Fibroblast of the aortic adventitia (primary cell): ENCODE measurements at regions not wholly inside any gene's neighbourhood (a gene's known extent, or its start where the extent isn't known, plus 50 kb on each side); places are given as distances from the start of the nearest gene placed in this dataset.

Experiments
- DNase-seq: peaks from one replicate; pipeline ENCODE4 v3.0.0-alpha.2; 2010; ENCODE audit warnings: low read depth
- H3K4me3 ChIP-seq: 2 replicates; pipeline ENCODE4 v1.5.1; 2011; ENCODE audit warnings: low read depth, mild to moderate bottlenecking, control low read depth, low read length, moderate library complexity
- CTCF ChIP-seq: IDR thresholded peaks from 2 replicates; pipeline ENCODE4 v1.5.1; 2011; ENCODE audit warnings: mild to moderate bottlenecking, low read length, control low read depth, inconsistent platforms; ENCODE audit not compliant: insufficient read depth

- no peak overlapping the region for H3K4me3 ChIP-seq
- no peak for TF ChIP-seq CTCF
- DNase-seq: no peak
Measured at GRCh38 chr1:207971331-207972219, 60.6 kb upstream of the CD34 start.

DNA sequence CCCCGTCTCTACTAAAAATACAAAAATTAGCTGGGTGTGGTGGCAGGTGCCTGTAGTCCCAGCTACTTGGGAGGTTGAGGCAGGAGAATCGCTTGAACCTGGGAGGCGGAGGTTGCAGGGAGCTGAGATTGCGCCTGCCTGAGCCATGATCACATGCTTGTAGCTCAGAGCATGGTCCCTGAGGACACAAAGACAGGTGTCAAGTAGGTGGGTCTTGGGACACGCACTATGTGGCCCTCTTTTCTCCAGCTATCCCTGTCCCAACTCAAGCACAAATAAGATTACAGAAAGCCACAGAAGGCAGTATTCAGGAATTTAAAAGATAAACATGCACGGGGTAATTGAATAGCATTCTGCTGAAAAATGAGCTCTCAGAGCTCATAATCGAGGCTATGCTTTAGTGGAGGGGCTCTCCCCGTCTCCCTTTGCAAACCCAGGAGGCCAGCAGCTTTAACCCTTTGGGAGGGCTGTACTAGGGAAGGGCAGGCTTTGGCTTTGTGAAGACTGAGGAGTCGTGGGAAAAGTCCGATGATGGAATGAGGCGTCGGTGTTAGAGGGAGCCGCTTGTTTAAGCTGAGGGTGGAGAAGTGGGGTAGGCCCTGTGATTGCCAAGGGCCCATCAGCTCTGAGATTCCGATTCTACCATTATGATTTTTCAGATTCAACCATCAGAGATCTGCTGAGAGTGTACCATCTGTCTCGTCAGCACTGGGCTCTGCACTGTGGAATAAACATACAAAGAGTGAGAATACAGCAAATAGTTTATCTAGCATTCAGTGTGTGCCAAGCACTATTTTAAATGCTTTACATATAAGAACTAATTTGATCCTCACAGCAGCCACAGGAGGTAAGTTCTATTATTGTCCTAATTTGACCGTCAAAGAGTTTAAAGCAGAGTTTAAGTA, 59.7 kb upstream of the CD34 start:
- no peak for TF ChIP-seq CTCF
- DNase-seq: no peak
- H3K4me3 ChIP-seq: no peak overlapping the region

- TF ChIP-seq CTCF: no peak
- H3K4me3 ChIP-seq: no peak overlapping the region
- no peak for DNase-seq
Measured at GRCh38 chr1:207969528-207969927, 58.6 kb upstream of the CD34 start.

DNA sequence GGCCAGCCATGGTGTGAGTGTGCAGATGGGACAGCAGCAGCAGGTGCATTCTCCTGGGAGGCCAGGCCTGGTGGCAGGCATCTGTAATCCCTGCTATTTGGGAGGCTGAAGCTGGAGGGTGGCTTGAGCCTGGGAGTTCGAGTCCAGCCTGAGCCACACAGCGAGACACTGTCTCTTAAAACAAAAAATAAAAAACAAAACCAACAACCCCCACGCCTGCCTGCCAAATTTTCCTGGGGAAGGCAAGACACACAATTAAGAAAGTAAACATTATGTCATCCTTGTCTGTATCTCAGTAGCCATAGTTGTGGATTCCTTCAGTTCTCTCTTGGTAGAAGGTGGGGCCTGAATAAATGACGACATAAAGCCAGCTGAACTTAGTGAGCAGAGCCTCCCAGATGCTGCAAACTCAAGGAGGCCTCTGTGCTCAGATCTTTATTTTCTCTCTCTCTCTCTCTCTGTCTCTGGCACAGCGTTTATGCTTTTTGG, 57.6 kb upstream of the CD34 start:
- TF ChIP-seq CTCF: no peak
- no peak overlapping the region for H3K4me3 ChIP-seq
- DNase-seq: peak; percentile 30

DNA sequence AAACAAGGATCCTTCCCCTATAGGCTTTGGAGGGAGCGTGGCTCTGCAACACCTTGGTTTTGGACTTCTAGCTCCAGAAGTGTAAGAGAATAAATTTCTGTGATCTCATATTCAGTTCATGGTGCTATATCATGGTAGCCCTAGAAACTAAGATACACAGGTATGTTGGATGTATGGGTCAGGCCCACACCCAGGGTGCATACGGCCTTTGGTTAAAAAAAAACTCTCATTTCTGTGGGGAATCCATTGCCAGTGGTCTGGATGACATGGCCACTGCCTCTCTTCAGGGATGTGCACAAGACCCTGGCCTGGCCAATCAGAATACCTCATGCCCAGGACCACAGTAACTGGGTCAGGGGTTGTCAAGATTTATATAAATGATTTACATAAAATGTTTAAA, 56.8 kb upstream of the CD34 start:
- TF ChIP-seq CTCF: no peak
- DNase-seq: no peak
- no peak overlapping the region for H3K4me3 ChIP-seq

- H3K4me3 ChIP-seq: no peak overlapping the region
- no peak for DNase-seq
- TF ChIP-seq CTCF: no peak
Measured at GRCh38 chr1:207966521-207966920, 55.6 kb upstream of the CD34 start.
